ENCODE measurements at regions not wholly inside any gene's neighbourhood (a gene's known extent, or its start where the extent isn't known, plus 50 kb on each side); places are given as distances from the start of the nearest gene placed in this dataset.

GRCh38 chr12:4114986-4115385, 158.6 kb upstream of the CCND2 start:
- Mint-ChIP-seq H3K27ac (no peak overlapping the region), H3K4me3 (no peak overlapping the region), H3K4me1 (peaks cover 40% of the 10 kb centered on the region)

GRCh38 chr12:4112734-4113325, 160.7 kb upstream of the CCND2 start:
- Mint-ChIP-seq H3K4me3 (no peak overlapping the region), H3K4me1 (peaks cover 27% of the 10 kb centered on the region), H3K27me3 (no peaks in the 10 kb centered on the region), H3K9me3 (no peaks in the 10 kb centered on the region), H3K36me3 (no peaks in the 10 kb centered on the region), H3K27ac (no peak overlapping the region)

More at GRCh38 chr12:4114986-4115385, 158.6 kb upstream of the CCND2 start:
- H3K27me3 Mint-ChIP-seq: no peaks in the 10 kb centered on the region
- no peaks in the 10 kb centered on the region for H3K9me3 Mint-ChIP-seq
- H3K36me3 Mint-ChIP-seq: peaks cover 3% of the 10 kb centered on the region

DNA sequence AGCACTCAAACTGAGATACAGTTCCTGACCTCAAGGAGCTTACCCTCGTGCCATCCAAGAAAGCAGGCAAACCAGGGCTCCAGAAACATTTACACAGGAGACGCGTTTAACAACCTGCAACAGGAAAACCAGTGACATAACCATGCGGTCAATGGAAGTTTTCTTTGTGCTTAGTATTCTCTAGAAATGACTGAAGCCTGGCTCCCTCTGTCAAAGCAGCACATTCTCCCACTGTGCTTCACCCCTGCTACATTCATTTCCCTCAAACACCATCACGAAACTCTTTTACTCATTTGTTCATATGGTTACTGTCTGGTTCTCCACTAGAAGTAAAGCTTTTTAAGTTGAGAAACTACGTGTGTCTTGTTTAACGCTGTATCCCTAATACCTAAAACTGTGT, 161.3 kb upstream of the CCND2 start:
- Mint-ChIP-seq H3K27ac (no peak overlapping the region), H3K4me1 (peaks cover 27% of the 10 kb centered on the region), H3K9me3 (no peaks in the 10 kb centered on the region), H3K36me3 (no peaks in the 10 kb centered on the region), H3K27me3 (no peaks in the 10 kb centered on the region), H3K4me3 (no peak overlapping the region)

DNA sequence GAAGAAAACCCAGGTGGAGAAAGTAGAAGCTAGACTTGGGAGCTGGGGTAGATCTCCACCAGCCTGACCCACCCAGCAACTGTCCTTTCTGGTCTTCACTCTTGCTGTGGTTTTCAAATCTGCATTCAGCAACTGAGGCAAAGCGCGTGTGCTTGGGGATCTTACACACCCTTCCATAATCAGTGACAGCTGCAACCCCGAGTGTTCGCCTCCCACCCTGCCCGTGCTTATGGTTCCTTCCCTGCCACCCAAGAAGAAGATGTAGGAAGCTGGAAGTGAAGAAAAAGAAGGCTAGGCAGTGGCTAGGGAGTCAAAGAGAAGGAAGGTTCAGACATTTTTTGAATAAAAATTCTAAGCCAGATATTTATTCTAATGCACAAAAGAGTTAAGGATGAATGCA, 162.6 kb upstream of the CCND2 start:
- Mint-ChIP-seq H3K36me3 (no peaks in the 10 kb centered on the region), H3K27me3 (no peaks in the 10 kb centered on the region), H3K27ac (no peak overlapping the region), H3K4me3 (no peak overlapping the region), H3K4me1 (peaks cover 35% of the 10 kb centered on the region), H3K9me3 (no peaks in the 10 kb centered on the region)

- no peaks in the 10 kb centered on the region for H3K9me3 Mint-ChIP-seq
- peaks cover 29% of the 10 kb centered on the region for H3K4me1 Mint-ChIP-seq
- H3K27ac Mint-ChIP-seq: no peak overlapping the region
- H3K36me3 Mint-ChIP-seq: no peaks in the 10 kb centered on the region
- H3K4me3 Mint-ChIP-seq: no peak overlapping the region
- H3K27me3 Mint-ChIP-seq: no peaks in the 10 kb centered on the region
These were observed 163.7 kb upstream of the CCND2 start for GRCh38 chr12:4109826-4110225.

GRCh38 chr12:4108803-4109345, 164.7 kb upstream of the CCND2 start:
- no peak overlapping the region for H3K27ac Mint-ChIP-seq
- H3K27me3 Mint-ChIP-seq: no peaks in the 10 kb centered on the region
- H3K4me3 Mint-ChIP-seq: no peak overlapping the region
- H3K9me3 Mint-ChIP-seq: no peaks in the 10 kb centered on the region
- no peaks in the 10 kb centered on the region for H3K36me3 Mint-ChIP-seq
- peaks cover 27% of the 10 kb centered on the region for H3K4me1 Mint-ChIP-seq

GRCh38 chr12:4107911-4108697, 165.5 kb upstream of the CCND2 start:
- Mint-ChIP-seq H3K36me3 (no peaks in the 10 kb centered on the region), H3K27ac (no peak overlapping the region), H3K9me3 (no peaks in the 10 kb centered on the region), H3K4me1 (peaks cover 27% of the 10 kb centered on the region), H3K4me3 (no peak overlapping the region), H3K27me3 (no peaks in the 10 kb centered on the region)

DNA sequence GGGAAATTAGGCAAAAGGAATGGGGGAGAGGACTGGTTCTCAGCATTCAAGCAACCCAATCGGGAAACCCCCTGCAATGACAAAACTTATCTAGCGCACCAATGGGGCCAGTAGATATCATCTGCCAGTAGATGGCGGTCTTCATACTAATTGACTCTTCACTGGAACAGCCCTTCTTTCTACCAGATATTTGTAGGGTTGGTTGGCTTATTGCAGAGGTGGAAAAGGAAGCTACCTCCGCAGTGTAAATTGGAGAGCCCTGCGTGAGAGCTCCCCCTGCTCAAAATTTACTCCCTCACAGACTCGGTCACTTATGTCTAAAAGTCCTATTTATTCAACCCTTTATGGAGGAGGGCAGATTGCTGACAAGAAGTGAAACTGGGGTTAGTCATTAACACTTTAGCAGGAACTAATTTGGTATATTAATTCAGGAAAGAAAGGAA, 166.1 kb upstream of the CCND2 start:
- H3K27ac Mint-ChIP-seq: peak overlapping the region; percentile 88
- no peaks in the 10 kb centered on the region for H3K27me3 Mint-ChIP-seq

DNA sequence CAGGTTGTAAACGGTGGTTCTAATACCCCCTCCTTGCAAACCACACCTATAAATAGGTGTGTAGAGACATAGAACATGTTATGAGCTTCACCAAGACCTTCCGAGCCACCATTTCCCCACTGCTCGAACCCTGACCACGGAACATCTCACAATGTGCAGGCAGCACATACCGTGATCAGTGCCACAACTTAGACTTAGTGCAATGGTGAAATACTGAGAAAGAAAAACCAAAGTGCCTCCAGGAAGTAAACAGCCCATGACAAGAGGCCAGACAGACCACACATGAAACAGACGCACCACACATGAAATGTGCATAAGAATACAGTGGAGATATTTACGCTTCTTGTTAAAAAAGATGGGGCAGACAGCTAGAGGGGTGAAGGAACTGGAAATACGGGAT, 166.9 kb upstream of the CCND2 start:
- peak overlapping the region; percentile 55 for H3K4me3 Mint-ChIP-seq
- H3K36me3 Mint-ChIP-seq: no peaks in the 10 kb centered on the region
- H3K27me3 Mint-ChIP-seq: no peaks in the 10 kb centered on the region
- H3K27ac Mint-ChIP-seq: peak overlapping the region; percentile 43
- H3K9me3 Mint-ChIP-seq: no peaks in the 10 kb centered on the region
- peaks cover 27% of the 10 kb centered on the region for H3K4me1 Mint-ChIP-seq

More for the DNA sequence above, 166.1 kb upstream of the CCND2 start:
- Mint-ChIP-seq H3K9me3 (no peaks in the 10 kb centered on the region), H3K4me1 (peaks cover 27% of the 10 kb centered on the region), H3K36me3 (no peaks in the 10 kb centered on the region), H3K4me3 (peak overlapping the region; percentile 40)

DNA sequence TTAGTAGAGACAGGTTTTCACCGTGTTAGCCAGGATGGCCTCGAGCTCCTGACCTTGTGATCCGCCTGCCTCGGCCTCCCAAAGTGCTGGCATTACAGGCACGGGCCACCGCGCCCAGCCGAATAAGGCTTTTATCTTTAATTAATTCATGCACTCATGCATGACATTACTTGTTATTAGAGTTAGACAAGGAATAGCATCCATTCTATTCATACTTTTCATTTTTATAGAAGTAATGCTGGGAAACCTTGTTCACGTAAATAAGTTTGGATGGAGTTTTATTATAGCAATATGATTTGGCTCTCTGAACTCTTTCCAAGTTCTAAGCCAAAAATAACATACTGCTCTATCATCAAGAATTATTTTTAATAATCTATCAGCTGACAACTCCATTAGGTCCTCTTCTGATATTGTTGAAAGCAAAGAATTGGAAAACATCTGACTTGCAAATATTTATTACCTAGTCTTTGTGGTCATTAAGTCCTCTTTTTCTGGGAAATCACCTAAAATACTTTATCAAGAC, 168.8 kb upstream of the CCND2 start:
- Mint-ChIP-seq H3K36me3 (no peaks in the 10 kb centered on the region), H3K4me3 (no peak overlapping the region), H3K27ac (no peak overlapping the region), H3K9me3 (no peaks in the 10 kb centered on the region), H3K27me3 (no peaks in the 10 kb centered on the region), H3K4me1 (peaks cover 27% of the 10 kb centered on the region)

DNA sequence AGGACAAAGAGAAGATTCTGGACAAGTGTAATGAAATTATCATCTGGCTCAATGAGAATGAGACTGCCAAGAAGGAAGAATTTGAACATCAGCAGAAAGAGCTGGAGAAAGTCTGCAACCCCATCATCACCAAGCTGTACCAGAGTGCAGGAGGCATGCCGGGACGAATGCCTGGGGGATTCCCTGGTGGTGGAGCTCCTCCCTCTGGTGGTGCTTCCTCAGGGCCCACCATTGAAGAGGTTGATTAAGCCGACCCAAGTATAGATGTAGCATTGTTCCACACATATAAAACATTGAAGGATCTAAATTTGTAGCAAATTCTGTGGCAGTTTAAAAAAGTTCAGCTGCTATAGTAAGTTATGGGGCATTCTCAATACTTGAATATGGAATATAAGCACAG, 174.3 kb upstream of the CCND2 start:
- Mint-ChIP-seq H3K36me3 (no peaks in the 10 kb centered on the region), H3K9me3 (no peaks in the 10 kb centered on the region), H3K27me3 (no peaks in the 10 kb centered on the region), H3K27ac (no peak overlapping the region), H3K4me3 (no peak overlapping the region), H3K4me1 (no peaks in the 10 kb centered on the region)

DNA sequence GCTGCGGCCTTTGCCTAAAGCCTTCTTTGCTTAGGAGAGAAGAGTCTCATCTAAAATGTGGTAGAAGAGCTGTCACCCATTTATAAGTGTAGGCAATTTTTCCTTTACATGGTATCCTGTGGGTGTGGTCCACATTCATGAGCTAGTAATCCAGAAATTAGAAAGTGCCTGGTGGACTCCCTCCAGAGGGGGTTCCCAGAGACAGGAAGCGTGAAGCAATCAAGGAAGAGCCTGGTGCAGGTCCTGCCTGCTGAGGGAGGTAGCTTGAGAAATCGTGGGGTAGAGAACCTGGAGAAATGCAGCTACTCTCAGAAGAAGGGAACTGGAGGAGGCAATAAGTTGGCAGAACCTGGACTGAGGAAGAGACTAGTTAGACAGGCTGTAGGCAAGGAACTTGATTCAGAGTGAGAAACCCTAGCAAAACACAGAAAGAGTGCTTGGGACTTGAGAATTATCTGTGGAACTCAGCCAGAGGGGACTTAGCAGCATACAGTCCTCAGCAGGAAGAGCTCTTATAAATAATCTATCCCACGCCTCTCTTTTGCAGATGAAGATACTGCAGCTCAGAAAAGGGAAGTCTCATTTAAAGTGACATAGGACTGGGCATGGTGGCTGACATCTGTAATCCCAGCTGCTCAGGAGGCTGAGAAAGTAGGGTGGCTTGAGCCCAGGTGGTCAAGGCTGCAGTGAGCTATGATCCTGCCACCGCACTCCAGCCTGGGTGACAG, 182.4 kb upstream of the CCND2 start:
- Mint-ChIP-seq H3K9me3 (no peaks in the 10 kb centered on the region), H3K36me3 (peaks cover 3% of the 10 kb centered on the region), H3K27me3 (no peaks in the 10 kb centered on the region), H3K4me1 (no peaks in the 10 kb centered on the region), H3K4me3 (no peak overlapping the region), H3K27ac (no peak overlapping the region)

- Mint-ChIP-seq H3K9me3 (no peaks in the 10 kb centered on the region), H3K27me3 (no peaks in the 10 kb centered on the region), H3K4me1 (no peaks in the 10 kb centered on the region)
These were observed 183.6 kb upstream of the CCND2 start for GRCh38 chr12:4089956-4090355.

GRCh38 chr12:4089121-4089606, 184.4 kb upstream of the CCND2 start:
- Mint-ChIP-seq H3K27me3 (no peaks in the 10 kb centered on the region), H3K4me3 (no peak overlapping the region), H3K4me1 (no peaks in the 10 kb centered on the region), H3K27ac (no peak overlapping the region), H3K36me3 (peaks cover 3% of the 10 kb centered on the region), H3K9me3 (no peaks in the 10 kb centered on the region)

More at GRCh38 chr12:4089956-4090355, 183.6 kb upstream of the CCND2 start:
- Mint-ChIP-seq H3K36me3 (peaks cover 3% of the 10 kb centered on the region), H3K27ac (no peak overlapping the region), H3K4me3 (no peak overlapping the region)

DNA sequence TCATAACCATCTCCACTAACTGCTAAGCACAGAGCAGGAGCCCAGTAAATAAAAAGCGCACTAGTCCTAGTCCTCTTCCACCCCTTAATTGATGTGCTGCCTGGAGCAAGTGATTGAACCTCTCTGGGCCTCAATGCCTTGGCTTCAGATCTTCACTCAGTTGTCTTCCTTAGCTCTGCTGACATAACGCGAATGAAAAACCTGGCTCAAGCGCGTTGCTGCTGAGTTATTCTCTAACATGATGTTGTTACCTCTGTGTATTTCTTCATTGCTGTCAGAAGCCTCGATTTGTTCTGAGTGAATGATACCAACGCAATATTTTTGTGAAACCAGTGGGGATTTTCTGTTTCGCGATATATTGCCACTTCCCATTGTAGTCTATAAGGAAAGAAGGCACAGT, 185.1 kb upstream of the CCND2 start:
- Mint-ChIP-seq H3K4me3 (no peak overlapping the region), H3K4me1 (no peaks in the 10 kb centered on the region), H3K36me3 (peaks cover 3% of the 10 kb centered on the region), H3K9me3 (no peaks in the 10 kb centered on the region), H3K27ac (no peak overlapping the region), H3K27me3 (no peaks in the 10 kb centered on the region)
